Liver (tissue), 8 donors: ENCODE measurements at regions not wholly inside any gene's neighbourhood (a gene's known extent, or its start where the extent isn't known, plus 50 kb on each side); places are given as distances from the start of the nearest gene placed in this dataset.

Source experiments
- DNase-seq: peaks from one replicate; pipeline ENCODE4 v3.0.0-alpha.2; 2017; ENCODE audit warnings: low spot score
- H3K27ac ChIP-seq, 2 donors: one replicate each; pipeline ENCODE4 v1.7.0; 2013; ENCODE audit warnings: inconsistent platforms in 2 of 2, low read length in 2 of 2, control low read depth in 1 of 2, low read depth in 1 of 2, mild to moderate bottlenecking in 1 of 2
- H3K27me3 ChIP-seq, 4 donors: one replicate each; pipeline versions ENCODE4 v1.6.1 to v1.7.0; 2013; ENCODE audit warnings: low read length in 3 of 4, inconsistent platforms in 1 of 4, mild to moderate bottlenecking in 1 of 4, moderate library complexity in 1 of 4; ENCODE audit not compliant: control insufficient read depth in 4 of 4, insufficient read depth in 4 of 4
- H3K36me3 ChIP-seq, 4 donors: one replicate each; pipeline versions ENCODE4 v1.6.1 to v1.7.0; 2013; ENCODE audit warnings: low read length in 3 of 4, mild to moderate bottlenecking in 3 of 4, low read depth in 1 of 4, moderate library complexity in 1 of 4; ENCODE audit not compliant: control insufficient read depth in 4 of 4, insufficient read depth in 3 of 4
- H3K4me1 ChIP-seq, 4 donors: one replicate each; pipeline versions ENCODE4 v1.6.1 to v1.7.0; 2013; ENCODE audit warnings: low read length in 3 of 4, mild to moderate bottlenecking in 3 of 4, moderate library complexity in 1 of 4; ENCODE audit not compliant: control insufficient read depth in 4 of 4, insufficient read depth in 4 of 4
- H3K4me3 ChIP-seq, 3 donors: one replicate each; pipeline versions ENCODE4 v1.6.1 to v1.7.0; 2013; ENCODE audit warnings: low read length in 3 of 3, control low read depth in 1 of 3, low read depth in 1 of 3, mild to moderate bottlenecking in 1 of 3
- H3K9ac ChIP-seq, 2 donors: one replicate each; pipeline ENCODE4 v1.7.0; 2013; ENCODE audit warnings: low read length in 2 of 2, mild to moderate bottlenecking in 2 of 2, moderate library complexity in 2 of 2, control low read depth in 1 of 2, low read depth in 1 of 2
- H3K9me3 ChIP-seq, 4 donors: one replicate each; pipeline versions ENCODE4 v1.6.1 to v1.7.0; 2013; ENCODE audit warnings: low read length in 3 of 4; ENCODE audit not compliant: control insufficient read depth in 4 of 4
- EGR1 ChIP-seq, 2 donors: IDR thresholded peaks; 2 replicates each; pipeline ENCODE4 v1.6.1; 2016 to 2018; ENCODE audit warnings: antibody characterized with exemption in 2 of 2, low read depth in 2 of 2
- FOXA2 ChIP-seq: IDR thresholded peaks from 2 replicates; pipeline ENCODE4 v1.6.1; 2016; ENCODE audit warnings: antibody characterized with exemption
- GABPA ChIP-seq, 2 donors: IDR thresholded peaks in 1 of 2; conservative IDR thresholded peaks in 1 of 2; 2 replicates each; pipeline ENCODE4 v1.6.1; 2016; ENCODE audit warnings: antibody characterized with exemption in 2 of 2, mild to moderate bottlenecking in 1 of 2, moderate library complexity in 1 of 2
- HNF4A ChIP-seq, 2 donors: conservative IDR thresholded peaks; 2 replicates each; pipeline ENCODE4 v1.6.1; 2016; ENCODE audit warnings: antibody characterized with exemption in 2 of 2, mild to moderate bottlenecking in 2 of 2
- HNF4G ChIP-seq: IDR thresholded peaks from 2 replicates; pipeline ENCODE4 v1.6.1; 2016; ENCODE audit warnings: antibody characterized with exemption
- JUND ChIP-seq, 2 donors: IDR thresholded peaks; 2 replicates each; pipeline ENCODE4 v1.6.1; 2016; ENCODE audit warnings: antibody characterized with exemption in 2 of 2
- REST ChIP-seq: IDR thresholded peaks from 2 replicates; pipeline ENCODE4 v1.6.1; 2016; ENCODE audit warnings: antibody characterized with exemption, mild to moderate bottlenecking
- RXRA ChIP-seq, 2 donors: IDR thresholded peaks; 2 replicates each; pipeline ENCODE4 v1.6.1; 2017 to 2018; ENCODE audit warnings: antibody characterized with exemption in 2 of 2, mild to moderate bottlenecking in 1 of 2
- SP1 ChIP-seq: IDR thresholded peaks from 2 replicates; pipeline ENCODE4 v1.6.1; 2018; ENCODE audit warnings: antibody characterized with exemption, mild to moderate bottlenecking
- YY1 ChIP-seq: IDR thresholded peaks from 2 replicates; pipeline ENCODE4 v1.6.1; 2016; ENCODE audit warnings: antibody characterized with exemption, mild to moderate bottlenecking
- ZBTB33 ChIP-seq: IDR thresholded peaks from 2 replicates; pipeline ENCODE4 v1.6.1; 2016; ENCODE audit warnings: antibody characterized with exemption
- WGBS: extraction: QIAGEN DNeasy Blood & Tissue Kit; methylation state at CpG from one replicate; pipeline ENCODE4 v1.1.7; 2013; 5-methylcytosine and 5-hydroxymethylcytosine counted together
- TF ChIP-seq, protein P1 (sequence below): IDR thresholded peaks from 2 replicates; pipeline ENCODE4 v1.6.1; 2016; ENCODE audit warnings: antibody characterized with exemption
- TF ChIP-seq, protein P2 (sequence below): fragments of 150-350 bp; IDR thresholded peaks from 2 replicates; pipeline ENCODE4 v1.5.1; 2017; ENCODE audit warnings: improper control_type of control experiment, low read depth, low read length; ENCODE audit not compliant: missing input control
- TF ChIP-seq, protein P3 (sequence below): IDR thresholded peaks from 2 replicates; pipeline ENCODE4 v1.6.1; 2016; ENCODE audit warnings: antibody characterized with exemption
- donor health status: healthy.
- donor health status: healthy.
- donor health status: healthy.
- donor health status: healthy.
- donor health status: healthy.

GRCh38 chr4:138894011-138894410 lies 121.6 kb upstream of the NOCT start:
- Histone ChIP-seq H3K9ac (no peak overlapping the region), H3K4me1 (no peaks in the 10 kb centered on the region), H3K4me3 (no peak overlapping the region), H3K36me3 (no peaks in the 10 kb centered on the region), H3K27me3 (no peaks in the 10 kb centered on the region), H3K9me3 (no peaks in the 10 kb centered on the region), H3K27ac (no peak overlapping the region)
- no peak for DNase-seq
- TF ChIP-seq HNF4A (conservative IDR thresholded peaks at IDR 0.05) (no peak), SP1 (no peak)
- TF ChIP-seq, protein P1, sequence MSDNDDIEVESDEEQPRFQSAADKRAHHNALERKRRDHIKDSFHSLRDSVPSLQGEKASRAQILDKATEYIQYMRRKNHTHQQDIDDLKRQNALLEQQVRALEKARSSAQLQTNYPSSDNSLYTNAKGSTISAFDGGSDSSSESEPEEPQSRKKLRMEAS, result no peak

DNA sequence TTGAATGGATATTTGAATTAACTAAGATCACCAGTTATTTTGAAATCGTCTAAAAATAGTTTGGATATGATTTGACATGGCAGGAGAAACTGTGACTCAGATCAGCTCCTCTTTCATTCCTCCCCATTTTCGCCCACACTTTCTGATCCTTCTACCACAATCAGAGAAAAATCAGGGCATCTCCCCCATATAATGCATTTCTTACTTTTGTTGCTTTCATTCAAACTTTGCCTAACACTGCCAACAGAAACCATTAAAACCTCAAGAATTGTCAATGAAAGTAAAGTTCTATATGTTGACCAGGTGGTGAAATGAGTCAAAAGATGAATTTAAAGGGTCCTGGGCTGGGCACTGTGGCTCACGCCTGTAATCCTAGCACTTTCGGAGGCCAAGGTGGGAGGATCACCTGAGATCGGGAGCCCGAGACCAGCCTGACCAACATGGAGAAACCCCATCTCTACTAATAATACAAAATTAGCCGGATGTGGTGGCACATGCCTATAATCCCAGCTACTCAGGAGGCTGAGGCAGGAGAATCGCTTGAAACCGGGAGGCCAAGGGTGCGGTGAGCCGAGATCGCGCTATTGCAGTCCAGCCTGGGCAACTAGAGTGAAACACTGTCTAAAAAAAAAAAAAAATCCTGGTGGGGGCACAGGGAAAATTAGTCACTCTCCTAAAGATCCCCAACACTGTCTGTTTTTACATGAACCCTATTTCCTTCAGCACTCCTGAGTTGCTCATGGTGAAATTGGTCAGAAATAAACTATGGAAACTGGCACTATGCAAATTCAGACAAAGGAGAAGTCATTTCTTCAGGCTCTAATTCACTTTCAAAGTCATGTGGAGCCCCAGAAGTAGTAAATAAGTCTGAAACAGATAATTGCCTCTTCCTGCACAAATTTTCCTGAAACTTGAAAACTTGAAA lies 122.8 kb upstream of the NOCT start:
- TF ChIP-seq, protein P1, result no peak
- TF ChIP-seq EGR1 (IDR thresholded peaks at IDR 0.05; ENCODE audit: low read depth in 2 of 2) (no peak), HNF4G (no peak), RXRA (IDR thresholded peaks at IDR 0.05) (no peak), FOXA2 (no peak), GABPA (IDR thresholded peaks at IDR 0.05 in 1 of 2, conservative IDR thresholded peaks at IDR 0.05 in 1 of 2) (no peak), ZBTB33 (no peak), JUND (IDR thresholded peaks at IDR 0.05) (no peak), HNF4A (conservative IDR thresholded peaks at IDR 0.05) (no peak)
- TF ChIP-seq, protein P2, sequence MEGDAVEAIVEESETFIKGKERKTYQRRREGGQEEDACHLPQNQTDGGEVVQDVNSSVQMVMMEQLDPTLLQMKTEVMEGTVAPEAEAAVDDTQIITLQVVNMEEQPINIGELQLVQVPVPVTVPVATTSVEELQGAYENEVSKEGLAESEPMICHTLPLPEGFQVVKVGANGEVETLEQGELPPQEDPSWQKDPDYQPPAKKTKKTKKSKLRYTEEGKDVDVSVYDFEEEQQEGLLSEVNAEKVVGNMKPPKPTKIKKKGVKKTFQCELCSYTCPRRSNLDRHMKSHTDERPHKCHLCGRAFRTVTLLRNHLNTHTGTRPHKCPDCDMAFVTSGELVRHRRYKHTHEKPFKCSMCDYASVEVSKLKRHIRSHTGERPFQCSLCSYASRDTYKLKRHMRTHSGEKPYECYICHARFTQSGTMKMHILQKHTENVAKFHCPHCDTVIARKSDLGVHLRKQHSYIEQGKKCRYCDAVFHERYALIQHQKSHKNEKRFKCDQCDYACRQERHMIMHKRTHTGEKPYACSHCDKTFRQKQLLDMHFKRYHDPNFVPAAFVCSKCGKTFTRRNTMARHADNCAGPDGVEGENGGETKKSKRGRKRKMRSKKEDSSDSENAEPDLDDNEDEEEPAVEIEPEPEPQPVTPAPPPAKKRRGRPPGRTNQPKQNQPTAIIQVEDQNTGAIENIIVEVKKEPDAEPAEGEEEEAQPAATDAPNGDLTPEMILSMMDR, result no peak
- TF ChIP-seq, protein P3, sequence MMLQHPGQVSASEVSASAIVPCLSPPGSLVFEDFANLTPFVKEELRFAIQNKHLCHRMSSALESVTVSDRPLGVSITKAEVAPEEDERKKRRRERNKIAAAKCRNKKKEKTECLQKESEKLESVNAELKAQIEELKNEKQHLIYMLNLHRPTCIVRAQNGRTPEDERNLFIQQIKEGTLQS, result no peak
- no peak overlapping the region for H3K27ac ChIP-seq
- DNase-seq, result no peak
- H3K4me1 ChIP-seq, result no peaks in the 10 kb centered on the region
- H3K36me3 ChIP-seq, result no peaks in the 10 kb centered on the region
- no peak overlapping the region for H3K9ac ChIP-seq
- no peak overlapping the region for H3K4me3 ChIP-seq
- H3K27me3 ChIP-seq, result no peaks in the 10 kb centered on the region
- WGBS, result 93% methylated on average over 13 of the region's 13 CpGs
- no peaks in the 10 kb centered on the region for H3K9me3 ChIP-seq

DNA sequence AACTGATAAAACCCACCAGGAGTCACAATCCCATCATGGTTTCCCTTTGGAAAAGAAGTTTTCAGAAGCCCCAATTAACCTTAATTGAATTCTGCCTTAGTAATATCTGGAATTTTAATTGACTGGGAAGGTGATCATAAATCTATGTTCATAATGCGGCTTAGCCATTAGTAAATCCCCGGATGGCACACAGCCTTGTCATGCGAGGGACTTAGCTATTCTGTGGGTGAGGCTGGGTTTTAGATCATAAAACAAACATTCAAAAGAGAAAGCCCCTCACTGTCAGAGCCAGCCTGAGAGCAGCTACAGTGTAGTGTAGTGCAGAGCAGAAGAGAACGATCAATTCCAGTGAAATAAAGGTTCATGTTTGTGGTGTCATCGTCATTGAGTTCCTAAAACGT lies 124.0 kb upstream of the NOCT start:
- Histone ChIP-seq H3K27ac (no peak overlapping the region), H3K36me3 (no peaks in the 10 kb centered on the region), H3K4me1 (no peaks in the 10 kb centered on the region), H3K4me3 (no peak overlapping the region), H3K9ac (no peak overlapping the region), H3K27me3 (no peaks in the 10 kb centered on the region), H3K9me3 (no peaks in the 10 kb centered on the region)
- no peak for DNase-seq
- WGBS, result 61% methylated on average over 6 of the region's 6 CpGs
- TF ChIP-seq, protein P3, result no peak
- no peak for TF ChIP-seq HNF4A (conservative IDR thresholded peaks at IDR 0.05)
- no peak for TF ChIP-seq GABPA (IDR thresholded peaks at IDR 0.05 in 1 of 2, conservative IDR thresholded peaks at IDR 0.05 in 1 of 2)
- TF ChIP-seq REST, result no peak
- TF ChIP-seq YY1, result no peak
- TF ChIP-seq, protein P2, result no peak
- no peak for TF ChIP-seq SP1
- no peak for TF ChIP-seq JUND (IDR thresholded peaks at IDR 0.05)
